K562 (cell line): ENCODE measurements at regions not wholly inside any gene's neighbourhood (a gene's known extent, or its start where the extent isn't known, plus 50 kb on each side); places are given as distances from the start of the nearest gene placed in this dataset.

Source experiments
- ATAC-seq: fragments of 200-7000 bp; cut with Tn5 transposase; 3 replicates; pipeline ENCODE4 v1.9.1; 2020; ENCODE audit warnings: moderate library complexity
- BruUV-seq: library from RNA; stranded (reverse); fragments of 400-500 nt; replicated peaks from 2 replicates; lab custom pipeline; 2021; lab: Mats Ljungman, UMichigan
- CTCF ChIA-PET: fragments of 300-600 bp; formaldehyde crosslinking; extraction: SDS; loops from one replicate; lab custom pipeline; 2021; ENCODE audit warnings: low intra/inter-chr PET ratio; lab: Yijun Ruan, JAX
- POLR2A ChIA-PET: fragments of 300-600, 350-650 bp; sonication (Branson Sonifier 250); formaldehyde crosslinking; extraction: SDS; loops from one replicate; lab custom pipeline; 2021; ENCODE audit warnings: antibody characterized with exemption, inconsistent platforms; lab: Yijun Ruan, JAX
- DNase-seq, 4 experiments: peaks; one replicate each; pipeline versions ENCODE4 v3.0.0 to v3.0.0-alpha.2; 2011 to 2018; ENCODE audit warnings: low spot score in 3 of 4, mixed read lengths in 3 of 4; ENCODE audit errors: extremely low read depth in 1 of 4
- FAIRE-seq: peaks from 2 replicates; lab custom pipeline; 2011; peaks lifted over from hg19 to GRCh38; lab: Jason Lieb, UNC
- H2AFZ ChIP-seq: 2 replicates; pipeline ENCODE4 v1.6.0; 2011; ENCODE audit warnings: low read depth, low read length, control low read depth, inconsistent platforms
- H3K27ac ChIP-seq: fragments of 200-600 bp; 3 replicates; pipeline ENCODE4 v1.8.0; 2011; ENCODE audit warnings: low read depth, mild to moderate bottlenecking, control low read depth, inconsistent platforms, low read length, moderate library complexity, mixed read lengths; ENCODE audit errors: extremely low read depth
- H3K27me3 ChIP-seq, 2 experiments: fragments of 300-600 bp in 1 of 2; 2 replicates in 1 of 2; 3 replicates in 1 of 2; pipeline versions ENCODE4 v1.6.0 to v1.8.0; 2011; ENCODE audit warnings: inconsistent platforms in 2 of 2, low read length in 2 of 2, mild to moderate bottlenecking in 1 of 2, mixed read lengths in 1 of 2, moderate library complexity in 1 of 2; ENCODE audit not compliant: control insufficient read depth in 2 of 2, insufficient read depth in 2 of 2
- H3K36me3 ChIP-seq: fragments of 300-600 bp; 3 replicates; pipeline ENCODE4 v1.8.0; 2011; ENCODE audit warnings: mild to moderate bottlenecking, low read length, inconsistent platforms; ENCODE audit not compliant: control insufficient read depth, insufficient read depth
- H3K4me1 ChIP-seq, 2 experiments: fragments of 200-600 bp in 1 of 2; replicated peaks in 1 of 2; 2 replicates in 1 of 2; 3 replicates in 1 of 2; pipeline versions ENCODE4 v1.5.1 to v1.8.0; 2011; ENCODE audit warnings: inconsistent platforms in 2 of 2, low read length in 2 of 2, mild to moderate bottlenecking in 1 of 2, mixed read lengths in 1 of 2, moderate library complexity in 1 of 2; ENCODE audit not compliant: control insufficient read depth in 2 of 2, insufficient read depth in 2 of 2
- H3K4me2 ChIP-seq: 2 replicates; pipeline ENCODE4 v1.6.1; 2011; ENCODE audit warnings: low read length, control low read depth, inconsistent platforms, mixed read lengths; ENCODE audit not compliant: insufficient read depth
- H3K4me3 ChIP-seq: fragments of 200-600 bp; sonication (generic), shearing (Covaris generic); 2 replicates; pipeline ENCODE4 v1.5.1; 2016; ENCODE audit warnings: control low read depth, inconsistent platforms
- H3K79me2 ChIP-seq: fragments of 200-600 bp; 3 replicates; pipeline ENCODE4 v1.8.0; 2011; ENCODE audit warnings: low read length, inconsistent platforms; ENCODE audit not compliant: control insufficient read depth, insufficient read depth
- H3K9ac ChIP-seq, 2 experiments: 2 replicates each; pipeline versions ENCODE4 v1.6.0 to v1.6.1; 2011; ENCODE audit warnings: low read depth in 2 of 2, low read length in 2 of 2, control low read depth in 1 of 2, inconsistent platforms in 1 of 2, mild to moderate bottlenecking in 1 of 2, mixed read lengths in 1 of 2; ENCODE audit not compliant: insufficient read depth in 1 of 2
- H3K9me1 ChIP-seq: one replicate; pipeline ENCODE4 v1.6.0; 2011; ENCODE audit warnings: inconsistent platforms, mild to moderate bottlenecking, low read length, moderate library complexity; ENCODE audit not compliant: control insufficient read depth, insufficient read depth
- H3K9me3 ChIP-seq: replicated peaks from 2 replicates; pipeline ENCODE4 v1.5.1; 2011; ENCODE audit warnings: low read depth, low read length, inconsistent platforms; ENCODE audit not compliant: control insufficient read depth, insufficient read depth
- H4K20me1 ChIP-seq: replicated peaks from 2 replicates; pipeline ENCODE4 v1.6.1; 2011; ENCODE audit warnings: low read length, inconsistent platforms, mixed read lengths; ENCODE audit not compliant: control insufficient read depth, insufficient read depth
- ARID2 ChIP-seq: fragments of 450-650 bp; IDR thresholded peaks from 2 replicates; pipeline ENCODE4 v1.6.1; 2017; ENCODE audit warnings: antibody characterized with exemption, mild to moderate bottlenecking
- BACH1 ChIP-seq: fragments of 200-800 bp; sonication (Bioruptor generic); IDR thresholded peaks from 2 replicates; pipeline ENCODE4 v1.6.1; 2016; ENCODE audit warnings: missing genetic modification characterization, missing compliant biosample characterization
- BCOR ChIP-seq: fragments of 450-650 bp; IDR thresholded peaks from 2 replicates; pipeline ENCODE4 v1.6.1; 2016
- CTBP1 ChIP-seq: fragments of 450-650 bp; IDR thresholded peaks from 2 replicates; pipeline ENCODE4 v1.6.1; 2016; ENCODE audit warnings: borderline replicate concordance
- ETS1 ChIP-seq: conservative IDR thresholded peaks from 2 replicates; pipeline ENCODE4 v1.6.1; 2011; ENCODE audit warnings: low read depth, mild to moderate bottlenecking, low read length; ENCODE audit not compliant: control insufficient read depth
- KDM1A ChIP-seq, 2 experiments: fragments of 450-650 bp; IDR thresholded peaks; 2 replicates each; pipeline ENCODE4 v1.6.1; 2016; ENCODE audit warnings: mild to moderate bottlenecking in 2 of 2
- MTA3 ChIP-seq: fragments of 450-650 bp; formaldehyde crosslinking; IDR thresholded peaks from 2 replicates; pipeline ENCODE4 v1.6.1; 2017; ENCODE audit warnings: mild to moderate bottlenecking, borderline replicate concordance
- TAF1 ChIP-seq: IDR thresholded peaks from 2 replicates; pipeline ENCODE4 v1.6.1; 2011; ENCODE audit warnings: mild to moderate bottlenecking, low read length, moderate library complexity; ENCODE audit not compliant: insufficient read depth, control insufficient read depth, severe bottlenecking; ENCODE audit errors: extremely low read depth
- TEAD1 ChIP-seq, 2 experiments: fragments of 450-650 bp in 1 of 2; sonication (generic) in 1 of 2; formaldehyde crosslinking; IDR thresholded peaks; 2 replicates each; pipeline versions ENCODE4 v1.4.0 to v1.8.0; 2020 to 2022; ENCODE audit warnings: mild to moderate bottlenecking in 2 of 2, missing genetic modification reagents in 1 of 2
- TSHZ1 ChIP-seq: fragments of 250-450 bp; sonication (Bioruptor Pico); IDR thresholded peaks from 2 replicates; pipeline ENCODE4 v1.4.0; 2020; ENCODE audit warnings: mild to moderate bottlenecking, moderate library complexity
- ZNF586 ChIP-seq: fragments of 450-650 bp; formaldehyde crosslinking; conservative IDR thresholded peaks from 2 replicates; pipeline ENCODE4 v1.4.0; 2020; ENCODE audit warnings: mild to moderate bottlenecking, moderate library complexity
- ZNF766 ChIP-seq: fragments of 200-800 bp; sonication (Bioruptor generic); conservative IDR thresholded peaks from 2 replicates; pipeline ENCODE4 v1.6.1; 2016; ENCODE audit warnings: missing genetic modification characterization, missing compliant biosample characterization
- WGBS: fragments of 100-300 bp; shearing (Covaris generic); methylation state at CpG from one replicate; pipeline ENCODE4 v1.1.6; 2016; ENCODE audit warnings: low coverage, mixed read lengths; ENCODE audit not compliant: insufficient coverage; ENCODE audit errors: missing lambda C conversion rate; 5-methylcytosine and 5-hydroxymethylcytosine counted together
- in situ Hi-C: fragments of 300-500 bp; cut with MboI; formaldehyde crosslinking; loops from 4 replicates; pipeline ENCODE4 v1.15.0; 2018; ENCODE audit warnings: inconsistent platforms, mixed read lengths
- intact Hi-C: fragments of 100-400 bp; cut with micrococcal nuclease; formaldehyde crosslinking; loops from 2 replicates; pipeline ENCODE4 v1.14.2; 2022
- TF ChIP-seq, protein P1 (sequence below), 2 experiments: fragments of 150-350 bp in 1 of 2; IDR thresholded peaks; 2 replicates each; pipeline ENCODE4 v1.6.1; 2012 to 2016; ENCODE audit warnings: low read depth in 2 of 2, low read length in 2 of 2, mild to moderate bottlenecking in 1 of 2, moderate library complexity in 1 of 2
- TF ChIP-seq, protein P2 (sequence below): fragments of 450-650 bp; formaldehyde crosslinking; IDR thresholded peaks from 2 replicates; pipeline ENCODE4 v1.4.0; 2020; ENCODE audit warnings: mild to moderate bottlenecking, moderate library complexity

- intact Hi-C loops = no loop called here
- FAIRE-seq = no peak
- no peaks in the 10 kb centered on the region for H3K27me3 ChIP-seq
- in situ Hi-C loops = no loop called here
- WGBS = under 1% methylated on average over 9 of the region's 9 CpGs
- H3K9me1 ChIP-seq = no peaks in the 10 kb centered on the region
- no peaks in the 10 kb centered on the region for H4K20me1 ChIP-seq
- H3K4me2 ChIP-seq = no peak overlapping the region
- ChIA-PET CTCF (no interaction called here), POLR2A (no interaction called here)
- no peaks in the 10 kb centered on the region for H3K9me3 ChIP-seq
- H3K27ac ChIP-seq = no peak overlapping the region
- no peak for DNase-seq
- H3K79me2 ChIP-seq = no peaks in the 10 kb centered on the region
- H3K36me3 ChIP-seq = no peaks in the 10 kb centered on the region
- ATAC-seq = no peak
- H3K4me1 ChIP-seq = no peaks in the 10 kb centered on the region
- no TSS peak for BruUV-seq
- H3K9ac ChIP-seq = no peak overlapping the region
- no peak overlapping the region for H2AFZ ChIP-seq
- no peak overlapping the region for H3K4me3 ChIP-seq
- no peak for TF ChIP-seq ARID2
- TF ChIP-seq ZNF586 = no peak
- TF ChIP-seq MTA3 = no peak
- TF ChIP-seq ZNF766 (CRISPR knock-in tag) = no peak
- TF ChIP-seq BACH1 = no peak
- no peak for TF ChIP-seq KDM1A (IDR thresholded peaks at IDR 0.05)
- no peak for TF ChIP-seq TSHZ1 (CRISPR knock-in tag)
- TF ChIP-seq, protein P1, sequence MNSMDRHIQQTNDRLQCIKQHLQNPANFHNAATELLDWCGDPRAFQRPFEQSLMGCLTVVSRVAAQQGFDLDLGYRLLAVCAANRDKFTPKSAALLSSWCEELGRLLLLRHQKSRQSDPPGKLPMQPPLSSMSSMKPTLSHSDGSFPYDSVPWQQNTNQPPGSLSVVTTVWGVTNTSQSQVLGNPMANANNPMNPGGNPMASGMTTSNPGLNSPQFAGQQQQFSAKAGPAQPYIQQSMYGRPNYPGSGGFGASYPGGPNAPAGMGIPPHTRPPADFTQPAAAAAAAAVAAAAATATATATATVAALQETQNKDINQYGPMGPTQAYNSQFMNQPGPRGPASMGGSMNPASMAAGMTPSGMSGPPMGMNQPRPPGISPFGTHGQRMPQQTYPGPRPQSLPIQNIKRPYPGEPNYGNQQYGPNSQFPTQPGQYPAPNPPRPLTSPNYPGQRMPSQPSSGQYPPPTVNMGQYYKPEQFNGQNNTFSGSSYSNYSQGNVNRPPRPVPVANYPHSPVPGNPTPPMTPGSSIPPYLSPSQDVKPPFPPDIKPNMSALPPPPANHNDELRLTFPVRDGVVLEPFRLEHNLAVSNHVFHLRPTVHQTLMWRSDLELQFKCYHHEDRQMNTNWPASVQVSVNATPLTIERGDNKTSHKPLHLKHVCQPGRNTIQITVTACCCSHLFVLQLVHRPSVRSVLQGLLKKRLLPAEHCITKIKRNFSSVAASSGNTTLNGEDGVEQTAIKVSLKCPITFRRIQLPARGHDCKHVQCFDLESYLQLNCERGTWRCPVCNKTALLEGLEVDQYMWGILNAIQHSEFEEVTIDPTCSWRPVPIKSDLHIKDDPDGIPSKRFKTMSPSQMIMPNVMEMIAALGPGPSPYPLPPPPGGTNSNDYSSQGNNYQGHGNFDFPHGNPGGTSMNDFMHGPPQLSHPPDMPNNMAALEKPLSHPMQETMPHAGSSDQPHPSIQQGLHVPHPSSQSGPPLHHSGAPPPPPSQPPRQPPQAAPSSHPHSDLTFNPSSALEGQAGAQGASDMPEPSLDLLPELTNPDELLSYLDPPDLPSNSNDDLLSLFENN (IDR thresholded peaks at IDR 0.05; ENCODE audit: low read depth in 2 of 2, low read length in 2 of 2) = no peak
- no peak for TF ChIP-seq CTBP1
- TF ChIP-seq BCOR = no peak
- TF ChIP-seq, protein P2, sequence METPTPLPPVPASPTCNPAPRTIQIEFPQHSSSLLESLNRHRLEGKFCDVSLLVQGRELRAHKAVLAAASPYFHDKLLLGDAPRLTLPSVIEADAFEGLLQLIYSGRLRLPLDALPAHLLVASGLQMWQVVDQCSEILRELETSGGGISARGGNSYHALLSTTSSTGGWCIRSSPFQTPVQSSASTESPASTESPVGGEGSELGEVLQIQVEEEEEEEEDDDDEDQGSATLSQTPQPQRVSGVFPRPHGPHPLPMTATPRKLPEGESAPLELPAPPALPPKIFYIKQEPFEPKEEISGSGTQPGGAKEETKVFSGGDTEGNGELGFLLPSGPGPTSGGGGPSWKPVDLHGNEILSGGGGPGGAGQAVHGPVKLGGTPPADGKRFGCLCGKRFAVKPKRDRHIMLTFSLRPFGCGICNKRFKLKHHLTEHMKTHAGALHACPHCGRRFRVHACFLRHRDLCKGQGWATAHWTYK (CRISPR knock-in tag) = no peak
- no peak for TF ChIP-seq TEAD1 (CRISPR knock-in tag; IDR thresholded peaks at IDR 0.05)
- no peak for TF ChIP-seq TAF1
- no peak for TF ChIP-seq ETS1
Measured at GRCh38 chr11:56910785-56911184, 77.9 kb upstream of the OR5AK2 start.
